NCI-H345 treated with DMSO at 0.1 percent for 48 hours (cell line): ENCODE measurements at regions not wholly inside any gene's neighbourhood (a gene's known extent, or its start where the extent isn't known, plus 50 kb on each side); places are given as distances from the start of the nearest gene placed in this dataset.

ENCODE experiments used
- DNase-seq: peaks from one replicate; lab custom pipeline; 2025; ENCODE audit not compliant: unreplicated experiment; lab: John Stamatoyannopoulos, UW

DNA sequence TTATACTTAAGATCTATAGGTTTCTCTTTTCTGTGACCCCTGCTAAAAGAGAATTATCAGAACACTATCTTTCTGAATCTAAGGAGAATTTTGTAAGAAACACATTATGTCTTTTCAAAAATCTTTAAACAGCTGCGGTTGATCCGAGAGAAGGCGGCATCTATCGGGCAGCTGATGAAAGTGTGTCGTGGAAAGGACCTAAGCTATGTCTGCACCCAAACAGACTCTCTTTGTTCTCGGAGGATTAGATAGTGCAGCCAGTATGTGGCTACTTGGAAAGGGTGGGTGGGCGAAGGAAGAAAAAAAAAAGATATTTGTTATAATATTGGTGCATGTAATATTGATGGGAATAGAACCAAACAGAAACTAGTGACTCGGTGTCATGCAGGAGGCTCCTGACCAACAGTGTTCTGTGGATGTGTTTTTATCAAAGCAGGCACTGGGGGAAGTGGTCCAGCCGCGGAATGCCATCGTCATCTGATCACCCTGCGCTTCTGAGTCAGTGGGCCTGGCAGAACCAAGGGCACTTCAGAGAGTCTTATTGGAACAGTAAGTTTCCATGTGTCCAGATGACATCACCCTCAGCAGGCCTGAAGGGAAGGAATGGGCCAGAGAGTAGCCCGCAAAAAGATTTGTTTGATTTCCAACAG lies 509.7 kb upstream of the AKR1E2 start:
- no peak for DNase-seq

DNA sequence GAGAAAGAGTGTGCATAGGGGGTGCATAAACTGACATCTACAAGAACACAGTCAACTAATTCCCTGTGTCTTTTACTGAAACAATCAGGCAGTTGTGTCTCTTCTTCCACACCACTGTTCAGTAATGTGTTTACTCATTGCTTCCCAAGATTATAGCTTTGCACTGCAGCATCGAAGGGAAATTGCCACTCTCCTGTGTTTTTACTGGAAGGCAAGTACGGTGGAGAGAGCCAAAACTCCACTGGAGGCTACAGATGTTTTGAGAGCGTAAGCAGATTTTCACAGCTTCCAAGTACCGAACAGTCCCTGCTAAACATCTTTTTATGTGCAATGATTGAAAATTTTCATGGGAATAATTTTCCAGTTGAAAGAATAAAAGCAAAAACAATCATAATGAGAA lies 510.5 kb upstream of the AKR1E2 start:
- DNase-seq, result no peak

DNA sequence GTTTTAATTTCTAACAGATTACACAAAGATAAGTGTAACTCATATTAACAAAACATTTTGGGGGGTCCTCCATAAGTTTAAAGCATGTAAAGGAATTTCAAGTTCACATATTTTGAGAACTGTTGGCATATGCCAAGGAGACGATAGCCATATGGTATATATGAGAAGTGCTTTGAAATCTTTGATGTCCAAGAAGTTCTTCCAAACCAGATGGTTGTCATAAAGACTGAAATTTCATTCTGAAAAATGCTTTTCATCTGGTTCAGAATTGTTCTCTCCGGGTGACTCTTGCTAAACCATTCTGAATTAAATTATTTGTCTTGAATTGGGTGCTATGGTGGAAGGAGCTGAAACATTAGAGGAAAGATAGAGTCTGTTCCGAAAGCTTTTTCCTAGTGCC lies 513.0 kb upstream of the AKR1E2 start:
- DNase-seq, result no peak

DNA sequence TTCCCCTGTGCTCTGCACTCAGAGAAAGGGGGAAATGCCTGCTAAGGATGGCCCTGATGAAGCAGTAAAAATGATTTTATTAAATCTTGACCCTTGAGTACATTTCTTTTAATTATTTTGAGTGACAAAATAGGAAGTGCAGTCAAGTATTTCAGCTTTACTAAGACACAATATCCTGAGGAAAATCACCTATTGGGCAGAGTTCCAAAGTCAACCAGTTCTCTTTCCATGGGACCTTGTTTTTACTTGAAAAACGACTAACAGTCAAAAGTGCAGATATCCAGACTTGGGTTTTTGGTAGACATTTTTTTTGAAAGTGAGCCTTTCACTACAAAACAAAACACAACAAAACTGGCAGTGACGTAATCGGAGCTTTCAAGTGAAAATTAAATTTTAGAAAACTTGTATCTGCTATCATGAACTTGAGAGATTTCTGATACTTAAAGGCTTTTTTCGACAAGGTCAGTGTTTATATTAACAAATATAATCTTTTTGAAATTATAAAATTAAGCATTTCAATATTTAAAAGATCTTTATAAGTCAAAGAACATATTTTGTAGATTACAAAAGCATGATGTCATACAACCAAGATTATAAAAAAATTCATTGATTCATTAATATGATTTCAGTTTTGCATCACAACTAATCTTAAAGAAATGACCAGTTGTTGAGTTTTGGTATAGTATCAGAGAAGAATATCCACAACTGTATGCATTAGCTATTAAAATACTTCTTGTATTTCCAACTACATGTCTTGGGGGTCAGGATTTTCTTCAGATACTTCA lies 513.8 kb upstream of the AKR1E2 start:
- no peak for DNase-seq

DNA sequence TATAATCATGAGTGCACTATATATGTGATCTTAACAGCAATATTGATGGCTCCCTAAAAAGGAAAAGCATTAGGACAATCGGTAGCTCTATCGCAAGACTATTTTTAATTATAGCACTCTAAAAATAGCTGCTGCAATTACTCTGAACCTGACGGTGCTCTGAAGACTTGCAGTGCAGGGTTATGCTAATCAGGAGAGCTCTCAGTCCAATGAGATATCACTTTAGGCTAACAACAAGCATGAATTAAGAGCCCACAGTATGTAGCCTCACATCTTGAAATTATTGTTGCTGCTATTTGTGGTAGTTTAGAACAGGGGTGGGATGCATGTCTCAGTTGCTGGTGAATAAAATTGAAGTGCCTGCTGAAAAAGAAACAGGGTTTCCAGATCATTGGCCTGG lies 515.8 kb upstream of the AKR1E2 start:
- no peak for DNase-seq

DNA sequence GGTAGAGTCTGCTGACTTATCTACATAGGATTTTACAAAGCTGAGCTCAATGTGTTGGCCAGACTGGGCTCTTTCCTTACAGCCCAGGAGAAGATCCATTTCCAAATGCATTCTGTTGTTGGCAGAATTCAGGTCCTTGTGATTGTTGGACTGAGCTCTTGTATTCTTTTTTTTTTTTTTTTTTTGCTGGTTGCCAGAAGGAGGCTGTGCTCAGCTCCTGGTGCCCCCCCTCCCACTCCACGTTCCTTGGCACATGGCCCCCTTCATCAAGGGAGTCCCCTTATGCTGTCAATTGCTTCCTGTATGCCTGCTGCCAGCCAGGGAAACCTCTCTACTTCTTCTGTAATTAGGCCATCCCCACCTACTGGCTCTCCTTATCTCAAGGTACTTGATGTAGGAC lies 518.1 kb upstream of the AKR1E2 start:
- DNase-seq, result no peak

DNA sequence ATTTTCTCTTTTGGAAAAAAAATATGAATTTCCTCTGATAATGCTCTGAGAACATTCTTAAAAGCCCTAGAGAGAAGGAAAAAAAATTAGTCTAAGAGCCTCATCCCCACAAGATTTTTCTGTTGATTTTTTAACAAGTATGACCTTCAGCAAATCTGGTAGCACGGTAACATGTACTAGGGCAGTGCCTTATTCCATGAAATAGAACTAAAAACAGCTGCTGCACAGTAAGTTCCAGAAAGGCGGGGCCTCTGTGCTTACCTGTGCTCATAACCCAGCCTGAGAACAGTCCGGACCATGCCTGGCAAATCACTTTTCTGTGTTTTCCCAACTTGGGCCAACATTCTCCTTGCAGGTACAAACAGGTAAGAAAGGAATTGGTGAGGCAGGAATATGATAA lies 519.1 kb upstream of the AKR1E2 start:
- no peak for DNase-seq

DNA sequence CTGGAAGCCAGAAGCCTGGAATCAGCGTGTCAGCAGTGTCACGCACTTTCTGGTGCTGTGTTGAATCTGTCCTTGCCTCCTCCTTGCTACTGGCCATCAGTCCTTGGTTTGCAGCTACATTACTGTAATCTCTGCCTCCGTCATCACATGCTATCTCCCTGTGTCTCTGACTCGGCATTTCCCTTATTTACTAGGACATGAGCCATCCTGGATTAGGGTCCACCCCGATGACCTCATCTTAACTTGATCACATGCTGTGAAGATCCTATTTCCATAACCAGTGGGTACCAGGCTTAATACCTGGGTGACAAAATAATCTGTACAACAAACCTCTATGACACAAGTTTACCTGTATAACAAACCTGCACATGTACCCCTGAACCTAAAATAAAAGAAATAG lies 518.0 kb upstream of the KLF6 start:
- DNase-seq, result no peak

DNA sequence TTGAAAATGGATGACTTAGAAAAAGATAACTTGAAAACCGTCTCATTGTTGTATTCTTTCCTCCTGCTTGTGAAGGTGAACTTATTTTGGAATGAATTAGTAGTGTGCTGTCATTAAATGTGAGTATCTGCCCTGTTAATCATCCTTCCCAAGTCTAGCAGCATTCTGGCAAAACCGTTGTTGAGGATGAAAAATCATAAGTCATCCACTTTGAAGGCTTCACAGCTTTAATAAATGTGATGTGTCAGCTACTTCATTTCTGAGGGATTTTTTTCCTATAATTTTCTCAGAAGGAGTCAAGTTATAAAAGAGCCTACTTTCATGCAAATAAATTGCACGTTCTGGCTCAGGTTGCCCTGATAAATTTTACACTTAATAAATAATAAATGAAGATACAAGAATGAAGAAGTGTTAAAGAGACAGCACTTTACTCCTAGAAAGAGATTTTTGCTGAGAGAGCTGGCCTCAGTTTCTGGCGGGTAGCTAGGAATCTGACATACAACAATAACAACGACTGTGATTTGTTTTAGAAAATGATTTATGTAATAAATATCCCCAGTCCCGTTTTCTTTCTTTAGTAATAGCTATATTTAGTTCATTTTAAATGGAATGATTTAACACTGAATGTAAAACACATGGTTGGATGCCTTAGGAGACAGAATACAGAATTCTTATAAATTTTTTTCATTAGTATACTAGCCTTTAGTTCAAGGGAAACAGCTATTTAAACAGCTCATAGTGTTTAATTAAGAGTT lies 516.5 kb upstream of the KLF6 start:
- no peak for DNase-seq

DNA sequence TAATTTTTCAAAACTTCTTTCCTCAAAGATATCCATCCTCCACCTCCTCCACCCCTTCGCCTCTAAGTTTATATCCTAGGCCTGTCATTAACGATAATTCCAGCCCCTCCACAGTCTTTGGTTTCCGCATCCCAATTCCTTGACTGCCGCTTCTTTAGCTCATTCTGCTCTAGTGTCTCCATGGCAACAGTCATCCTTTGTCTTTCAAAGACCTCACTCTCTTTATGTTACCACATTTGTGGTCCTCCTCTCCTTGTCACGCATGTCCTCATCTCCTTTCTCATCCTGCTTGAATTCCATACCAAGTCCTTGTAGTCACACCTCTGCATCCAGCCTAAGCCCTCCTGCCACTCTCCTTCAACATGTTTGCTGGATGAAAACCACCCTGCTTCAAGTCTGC lies 511.2 kb upstream of the KLF6 start:
- no peak for DNase-seq

DNA sequence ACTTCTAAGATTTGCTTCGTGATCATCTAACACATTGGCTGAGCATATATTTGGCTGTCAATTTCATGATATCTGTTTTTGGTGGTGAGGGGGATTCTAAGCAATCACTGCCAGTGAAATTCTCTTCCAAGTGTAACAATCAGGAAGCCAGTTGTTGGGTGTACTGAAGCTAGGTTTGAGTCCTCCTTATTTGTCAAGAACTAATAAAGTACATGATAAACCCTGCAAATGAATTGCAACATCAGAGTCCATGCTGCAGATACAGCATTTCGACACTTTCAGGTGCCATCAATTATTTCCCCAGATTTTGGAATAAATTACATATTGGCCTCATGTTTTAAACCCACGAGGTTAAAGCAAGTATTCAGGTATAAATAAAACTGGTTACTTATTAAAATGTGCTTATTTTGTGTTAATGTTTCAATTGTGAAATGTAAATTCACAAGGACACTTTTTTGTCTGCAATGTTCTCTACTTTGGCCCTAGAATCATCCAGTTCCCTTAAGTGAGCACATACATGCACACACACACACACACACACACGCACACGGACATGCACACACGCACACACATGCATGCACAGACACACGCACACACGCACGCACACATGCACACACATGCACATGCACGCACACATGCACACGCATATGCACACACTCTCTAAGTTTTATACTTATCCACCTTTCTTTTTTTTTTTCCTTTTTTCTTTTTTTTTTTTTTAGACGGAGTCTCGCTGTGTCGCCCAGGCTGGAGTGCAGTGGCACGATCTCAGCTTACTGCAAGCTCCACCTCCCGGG lies 510.2 kb upstream of the KLF6 start:
- no peak for DNase-seq

DNA sequence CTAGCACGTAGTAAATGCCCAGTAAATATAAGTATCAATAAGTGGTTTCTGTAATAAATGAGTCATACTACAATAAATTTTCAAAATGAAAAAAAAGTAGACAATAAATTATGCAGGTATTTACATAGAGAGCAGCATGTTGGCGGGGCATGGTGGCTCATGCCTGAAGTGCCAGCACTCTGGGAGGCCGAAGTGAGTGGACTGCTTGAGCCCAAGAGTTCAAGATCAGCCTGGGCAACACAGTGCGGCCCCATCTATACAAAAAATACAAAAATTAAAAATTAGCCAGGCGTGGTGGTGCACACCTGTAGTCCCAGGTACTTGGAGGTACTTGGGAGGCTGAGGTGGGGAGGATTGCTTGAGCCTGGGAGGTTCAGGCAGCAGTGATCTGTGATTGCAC lies 509.3 kb upstream of the KLF6 start:
- DNase-seq, result no peak

DNA sequence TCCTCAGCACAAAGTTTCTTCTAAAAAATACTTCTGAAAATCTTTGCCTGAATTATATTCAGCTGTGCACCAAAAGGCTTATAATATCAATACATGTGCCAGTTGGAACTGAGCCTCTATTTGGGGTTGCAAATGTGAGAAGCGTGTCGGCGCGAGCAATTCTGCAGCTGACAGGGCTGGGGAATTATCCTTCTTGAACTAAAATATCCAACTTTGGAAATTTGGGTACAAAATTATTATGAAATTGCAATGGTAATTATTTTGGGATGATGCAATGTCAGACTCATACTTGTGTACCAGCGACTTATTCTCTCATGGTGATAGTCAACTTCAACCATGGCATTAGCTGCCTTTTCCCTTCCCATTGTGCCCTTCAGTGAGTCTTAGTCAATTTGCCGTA lies 507.0 kb upstream of the KLF6 start:
- DNase-seq, result no peak

DNA sequence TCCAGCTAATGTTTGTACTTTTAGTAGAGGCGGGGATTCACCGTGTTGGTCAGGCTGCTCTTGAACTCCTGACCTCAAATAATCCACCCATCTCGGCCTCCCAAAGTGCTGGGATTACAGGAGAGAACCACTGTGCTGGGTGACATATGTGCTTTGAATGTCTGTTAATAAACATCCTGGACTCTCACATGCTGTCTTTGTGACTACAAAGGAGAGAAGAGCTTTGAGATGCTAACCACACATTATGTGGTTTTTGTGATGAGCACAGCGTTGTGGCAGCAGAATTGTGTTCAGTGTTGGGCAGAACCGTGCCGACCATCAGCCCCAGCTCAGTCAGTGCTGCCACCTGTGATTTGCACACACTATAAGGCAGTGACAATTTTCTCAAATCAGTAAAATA lies 500.1 kb upstream of the KLF6 start:
- DNase-seq, result no peak

DNA sequence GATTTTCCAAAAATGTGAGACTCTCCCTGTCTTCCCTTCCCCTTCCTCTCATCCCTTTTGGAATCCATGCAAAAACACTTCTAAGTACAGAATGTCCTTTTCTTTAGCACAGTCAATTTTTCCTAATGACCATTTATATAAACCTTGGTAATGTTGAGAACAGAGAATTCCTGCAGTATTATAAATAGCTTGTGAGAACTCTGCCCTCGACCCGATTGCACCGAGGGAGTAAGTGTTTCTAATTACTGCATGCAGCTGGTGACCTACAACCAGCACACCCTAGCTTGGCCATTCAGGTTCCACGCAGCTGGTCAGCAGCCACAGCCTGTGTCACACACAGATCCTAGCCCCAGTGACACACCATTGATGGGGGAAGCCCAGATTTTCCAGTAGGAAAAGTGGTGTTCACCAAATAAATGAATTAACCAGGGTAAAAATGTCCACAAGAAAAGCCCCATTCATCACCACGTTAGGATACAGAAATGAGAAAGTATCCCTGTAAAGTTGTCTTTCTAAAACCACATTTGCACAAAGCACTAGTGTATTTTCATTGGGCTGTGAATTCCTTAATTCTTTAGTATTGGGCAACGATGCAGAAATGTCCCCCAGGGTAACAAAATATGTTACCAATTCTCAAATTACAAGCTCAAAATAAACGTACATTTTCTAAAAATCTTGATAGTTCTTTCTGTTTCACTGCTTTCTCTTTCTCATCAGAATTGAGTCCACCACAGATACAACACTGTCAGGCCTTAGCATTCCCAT lies 499.0 kb upstream of the KLF6 start:
- no peak for DNase-seq

DNA sequence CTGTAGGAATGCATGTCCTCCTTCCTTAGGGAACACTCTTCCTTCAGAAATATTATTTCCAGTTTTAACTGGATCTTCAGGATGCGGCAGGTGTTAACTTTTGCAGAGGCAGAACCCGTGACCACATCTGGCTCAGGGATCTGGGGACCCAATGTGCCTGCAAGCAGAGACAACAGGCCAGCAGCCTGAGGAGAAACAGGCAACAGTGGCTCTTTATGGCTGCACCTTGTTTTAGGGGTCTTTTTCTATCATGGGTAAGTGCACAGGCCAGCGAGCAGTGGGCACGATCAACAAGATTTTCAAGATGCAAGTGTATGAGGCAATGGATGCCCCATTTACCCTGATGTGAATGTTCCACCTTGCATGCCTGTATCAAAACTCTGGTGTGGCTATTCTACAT lies 497.5 kb upstream of the KLF6 start:
- no peak for DNase-seq

DNA sequence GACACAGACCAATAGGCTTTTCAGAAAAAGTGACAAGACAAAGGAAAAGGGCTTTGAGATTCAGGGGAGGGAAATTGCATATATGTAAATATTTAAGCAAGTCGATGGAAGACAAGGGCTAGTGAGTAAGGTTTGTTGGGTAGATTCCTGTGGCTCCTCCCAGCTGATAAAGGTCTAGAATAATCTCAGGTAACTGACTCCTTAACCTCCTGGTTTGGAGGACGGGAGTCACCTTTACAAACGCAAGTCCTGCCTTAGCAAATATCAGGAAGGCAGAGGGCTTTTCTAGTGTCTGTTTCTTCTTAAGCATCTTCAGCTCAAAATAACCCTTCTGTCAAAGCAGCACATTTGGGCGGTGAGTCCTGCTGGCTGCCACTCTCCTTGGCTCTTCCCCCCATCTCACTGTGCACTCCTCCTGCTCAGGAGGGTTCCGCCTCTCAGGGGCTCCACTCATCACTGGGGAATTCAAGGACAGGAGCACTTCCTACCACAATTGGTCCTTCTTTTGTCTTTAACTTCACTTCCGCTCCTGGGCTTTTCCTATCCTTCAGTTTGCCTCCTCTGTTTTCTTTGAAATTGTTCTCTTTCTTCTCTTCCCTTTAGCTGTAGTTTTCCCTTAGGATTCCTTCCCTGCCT lies 496.3 kb upstream of the KLF6 start:
- no peak for DNase-seq

DNA sequence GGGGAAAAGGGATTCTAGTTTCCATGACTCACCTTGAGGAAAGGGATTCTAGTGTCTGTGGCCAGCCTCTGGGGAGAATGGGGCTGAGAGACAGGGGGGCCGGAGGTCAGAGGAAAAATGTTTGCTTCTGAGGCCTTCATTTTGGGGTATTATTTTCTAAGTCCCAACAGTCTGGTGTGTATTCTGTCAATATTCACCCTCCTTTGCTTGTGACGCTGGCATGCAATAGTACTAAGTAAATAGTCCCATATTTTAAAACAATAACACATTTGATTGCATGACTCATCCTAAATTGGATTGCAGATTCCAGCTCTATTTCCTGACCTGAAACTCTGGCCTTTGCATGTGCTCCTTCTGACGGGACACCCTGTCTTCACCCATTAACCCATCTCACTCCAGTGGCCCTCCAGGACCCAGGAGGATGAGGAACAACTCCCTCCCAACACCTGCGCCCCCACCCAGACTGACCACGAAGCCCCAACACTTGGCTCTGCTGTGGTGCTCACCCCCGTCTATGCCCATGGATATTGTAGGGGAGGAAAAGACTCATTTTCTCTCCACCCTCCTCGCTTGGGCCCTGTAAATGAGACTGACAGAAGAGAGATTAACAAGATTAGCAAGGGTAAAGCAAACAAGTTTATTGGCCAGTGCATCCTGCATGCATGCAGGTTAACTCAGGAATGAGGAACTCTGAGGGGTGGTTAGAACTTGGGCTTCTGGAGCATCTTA lies 495.6 kb upstream of the KLF6 start:
- DNase-seq, result no peak

DNA sequence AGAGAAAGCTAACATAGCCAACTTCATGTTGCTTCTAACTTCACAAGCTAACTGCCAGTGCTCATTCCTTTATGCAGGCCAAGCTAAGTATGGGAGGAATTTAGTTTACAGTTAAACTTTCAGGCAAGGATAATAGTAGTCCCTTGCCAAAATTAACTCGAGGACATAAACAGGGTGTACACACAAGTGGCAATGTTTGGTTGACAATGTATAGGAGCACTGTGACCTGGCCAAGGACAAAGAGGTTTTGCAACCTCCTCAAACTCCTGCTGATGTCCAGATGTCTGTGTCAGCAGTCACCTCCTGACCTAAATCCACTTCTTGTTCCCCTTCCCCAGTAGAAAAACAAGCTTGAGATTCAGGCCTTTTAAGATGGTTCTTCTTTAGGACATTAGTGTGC lies 494.6 kb upstream of the KLF6 start:
- DNase-seq, result no peak

DNA sequence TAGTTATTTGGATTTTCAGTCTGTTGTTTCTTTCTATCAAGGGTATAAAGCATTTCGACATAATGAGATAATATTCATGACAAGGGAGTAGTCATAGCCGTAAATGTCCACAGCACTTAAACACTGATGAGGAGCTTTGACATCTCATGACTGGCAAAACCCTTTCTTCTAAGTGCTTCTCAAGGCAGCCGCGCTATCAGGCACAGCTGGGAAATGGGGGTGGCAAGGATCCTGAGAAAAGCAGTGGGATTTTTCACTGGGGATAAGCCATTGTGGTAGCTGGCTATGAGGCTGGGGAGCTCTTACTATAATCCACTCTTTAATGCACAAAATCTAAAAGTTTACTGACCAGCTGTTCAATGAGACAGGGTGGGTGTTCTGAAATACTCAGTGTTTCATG lies 493.2 kb upstream of the KLF6 start:
- DNase-seq, result no peak
